Coronary artery (tissue), 2 donors: ENCODE measurements at regions not wholly inside any gene's neighbourhood (a gene's known extent, or its start where the extent isn't known, plus 50 kb on each side); places are given as distances from the start of the nearest gene placed in this dataset.
A peak's percentile ranks its signal among the peaks of the same experiment; 100 is the strongest.

ENCODE experiments used
- DNase-seq: peaks from one replicate; pipeline ENCODE4 v3.0.0-alpha.2; 2017; ENCODE audit warnings: low spot score
- H3K27ac ChIP-seq, 2 donors: fragments of 200-600 bp; sonication (generic); one replicate each; pipeline ENCODE4 v1.5.1; 2016 to 2019
- H3K4me3 ChIP-seq: fragments of 200-600 bp; sonication (generic); 2 replicates; pipeline ENCODE4 v1.5.1; 2016; ENCODE audit warnings: mild to moderate bottlenecking, moderate library complexity
- TF ChIP-seq, protein P1 (sequence below): fragments of 200-600 bp; sonication (generic); IDR thresholded peaks from one replicate; pipeline ENCODE4 v1.5.1; 2019; ENCODE audit warnings: antibody characterized with exemption

DNA sequence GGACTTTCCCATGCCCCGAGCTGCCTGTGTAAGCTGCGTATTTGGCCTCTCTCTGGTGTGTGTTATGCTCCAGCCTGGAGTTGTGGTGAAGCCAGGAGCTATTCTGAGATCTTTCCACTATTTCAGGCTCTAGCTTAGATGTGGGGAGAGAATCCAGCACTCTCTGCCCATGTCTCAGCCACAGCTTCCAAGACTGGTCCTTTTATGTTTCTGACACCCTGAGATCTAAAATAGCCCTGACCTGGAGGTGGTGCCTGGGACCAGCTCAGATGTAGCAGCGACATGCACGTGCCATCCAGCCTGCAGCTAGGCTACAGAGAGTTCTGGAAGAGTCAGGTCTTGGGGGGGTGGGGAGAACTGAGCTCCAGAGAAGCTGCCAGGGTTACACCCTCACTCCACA, 76.5 kb downstream of the TENT5C start:
- H3K27ac ChIP-seq: peak overlapping the region; percentile 80 to 83
- TF ChIP-seq, protein P1, sequence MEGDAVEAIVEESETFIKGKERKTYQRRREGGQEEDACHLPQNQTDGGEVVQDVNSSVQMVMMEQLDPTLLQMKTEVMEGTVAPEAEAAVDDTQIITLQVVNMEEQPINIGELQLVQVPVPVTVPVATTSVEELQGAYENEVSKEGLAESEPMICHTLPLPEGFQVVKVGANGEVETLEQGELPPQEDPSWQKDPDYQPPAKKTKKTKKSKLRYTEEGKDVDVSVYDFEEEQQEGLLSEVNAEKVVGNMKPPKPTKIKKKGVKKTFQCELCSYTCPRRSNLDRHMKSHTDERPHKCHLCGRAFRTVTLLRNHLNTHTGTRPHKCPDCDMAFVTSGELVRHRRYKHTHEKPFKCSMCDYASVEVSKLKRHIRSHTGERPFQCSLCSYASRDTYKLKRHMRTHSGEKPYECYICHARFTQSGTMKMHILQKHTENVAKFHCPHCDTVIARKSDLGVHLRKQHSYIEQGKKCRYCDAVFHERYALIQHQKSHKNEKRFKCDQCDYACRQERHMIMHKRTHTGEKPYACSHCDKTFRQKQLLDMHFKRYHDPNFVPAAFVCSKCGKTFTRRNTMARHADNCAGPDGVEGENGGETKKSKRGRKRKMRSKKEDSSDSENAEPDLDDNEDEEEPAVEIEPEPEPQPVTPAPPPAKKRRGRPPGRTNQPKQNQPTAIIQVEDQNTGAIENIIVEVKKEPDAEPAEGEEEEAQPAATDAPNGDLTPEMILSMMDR: no peak
- no peak for DNase-seq
- H3K4me3 ChIP-seq: peak overlapping the region; percentile 63

DNA sequence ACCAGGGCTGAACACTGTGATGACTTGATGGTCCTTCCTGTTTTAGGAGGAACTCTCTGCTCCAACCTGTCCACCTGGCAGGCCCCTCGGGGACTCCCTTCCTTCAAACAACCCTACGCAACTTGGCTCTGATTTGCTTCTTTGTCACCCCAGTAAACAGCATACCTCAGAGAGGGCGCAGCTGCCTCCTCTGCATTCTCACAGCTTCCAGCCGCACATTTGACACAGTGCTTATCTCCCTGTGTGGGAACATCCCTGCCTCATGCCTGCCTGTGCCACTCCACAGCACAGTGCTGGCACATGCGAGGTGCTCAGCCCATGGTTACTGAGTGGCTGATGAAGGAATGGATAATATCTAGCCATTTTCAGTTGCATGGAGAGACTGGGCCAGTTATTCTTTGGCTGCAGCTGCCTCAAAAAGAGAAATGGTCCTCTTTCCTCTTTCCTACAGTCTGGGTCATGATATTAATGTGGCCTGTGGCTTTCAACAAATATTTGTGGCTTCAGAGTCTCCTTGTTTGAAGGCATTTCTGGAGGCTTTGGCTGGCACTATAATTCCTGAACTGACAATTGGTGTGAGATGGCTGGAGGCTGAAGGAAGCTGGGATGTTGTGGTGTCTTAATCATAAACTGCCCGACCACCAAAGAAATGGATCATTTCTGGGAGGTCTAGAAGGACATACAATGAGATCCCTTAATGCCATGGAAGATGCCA, 77.9 kb downstream of the TENT5C start:
- TF ChIP-seq, protein P1: no peak
- DNase-seq: no peak
- no peak overlapping the region for H3K27ac ChIP-seq
- no peak overlapping the region for H3K4me3 ChIP-seq

DNA sequence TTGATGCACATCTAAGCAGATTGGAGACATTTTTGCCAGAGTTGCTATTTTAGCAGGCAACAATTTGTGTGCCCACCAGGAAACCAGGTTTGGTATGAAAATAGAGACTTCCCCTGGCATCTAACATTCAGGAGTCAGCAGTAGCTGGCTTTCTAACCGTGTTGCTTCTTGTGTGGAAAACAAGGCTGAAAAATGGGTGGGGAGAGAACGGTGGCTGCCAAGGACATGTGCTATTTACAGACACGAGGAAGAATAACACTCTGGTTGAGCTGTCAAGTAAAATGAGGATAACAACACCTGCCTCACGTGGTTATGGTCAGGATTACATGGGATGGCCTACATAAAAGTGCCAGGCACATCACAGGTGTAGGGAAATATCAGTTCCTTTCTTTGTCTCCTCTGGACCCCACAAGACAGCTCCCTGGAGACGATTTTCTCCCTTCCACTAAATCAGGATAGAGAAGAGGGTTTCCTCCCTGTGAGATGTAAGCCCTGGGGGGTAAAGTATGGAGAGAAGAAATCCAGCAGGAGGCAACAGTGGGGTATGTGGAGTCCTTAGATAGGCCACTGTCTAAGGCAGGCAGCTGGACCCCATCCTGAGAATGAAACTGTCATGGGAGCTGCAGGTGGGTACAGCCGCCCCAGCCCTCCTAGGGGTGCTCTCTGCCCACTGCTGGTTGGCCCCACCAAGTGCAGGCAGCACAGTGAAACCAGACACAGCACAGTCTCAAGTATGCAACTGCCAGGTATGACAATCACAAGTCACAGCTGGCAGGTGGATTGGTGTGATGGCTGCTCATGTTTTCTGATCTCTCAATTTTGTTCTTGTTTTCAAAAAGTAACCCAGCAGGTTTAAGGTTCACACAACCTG, 80.3 kb downstream of the TENT5C start:
- TF ChIP-seq, protein P1: no peak

DNA sequence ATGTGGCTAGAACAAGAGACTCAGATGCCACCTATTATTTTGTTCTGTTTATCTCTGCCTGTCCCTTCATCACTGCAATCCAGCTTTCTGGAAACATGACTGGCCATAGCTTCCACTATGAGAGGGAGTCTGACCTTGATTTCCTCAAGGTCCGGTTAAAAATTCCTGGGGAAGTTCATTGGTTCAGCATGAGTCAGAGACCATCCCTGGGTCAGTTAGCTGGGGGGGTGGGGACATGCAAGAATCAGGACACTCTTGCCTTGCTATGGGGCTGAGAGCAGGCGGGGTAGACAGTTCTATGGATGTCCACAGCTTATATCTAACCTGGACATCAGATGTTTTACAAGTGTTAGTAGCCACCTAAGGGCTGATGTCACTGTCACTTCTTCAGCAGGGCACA, 81.1 kb downstream of the TENT5C start:
- DNase-seq: no peak

More for the DNA sequence above, 80.3 kb downstream of the TENT5C start:
- no peak overlapping the region for H3K4me3 ChIP-seq
- peak overlapping the region in 1 of 2 donors; percentile 0 for H3K27ac ChIP-seq
- DNase-seq: no peak

DNA sequence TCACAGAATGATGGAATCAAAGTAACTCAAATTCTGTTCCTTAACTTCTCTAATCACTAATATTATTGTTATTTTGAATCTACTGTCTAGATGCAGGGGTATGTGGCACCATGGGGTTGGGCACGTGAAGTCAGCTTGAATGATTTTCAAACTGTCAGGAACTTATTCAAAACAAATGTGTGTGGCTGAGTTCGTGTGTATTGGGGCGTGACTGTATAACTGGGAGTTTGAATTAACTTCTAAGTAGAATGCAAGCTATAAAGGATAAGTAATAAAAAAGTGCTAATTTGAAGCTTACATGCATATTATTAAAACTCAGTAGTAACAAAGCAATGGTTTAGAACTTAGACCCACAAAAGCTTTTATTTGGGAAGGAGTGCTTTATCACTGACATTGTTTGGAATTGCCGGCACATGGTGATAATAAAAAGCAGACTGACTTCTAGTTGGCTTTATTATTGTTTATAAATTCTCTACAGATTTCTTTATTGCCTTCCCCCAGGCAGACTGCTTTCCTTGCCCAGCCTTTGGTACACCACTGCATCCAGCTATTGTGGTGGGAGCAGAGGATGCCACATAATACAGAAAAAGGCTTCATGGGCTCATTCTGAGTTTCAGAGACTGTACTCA, 84.3 kb downstream of the TENT5C start:
- DNase-seq: no peak
- TF ChIP-seq, protein P1: no peak
- no peak overlapping the region for H3K27ac ChIP-seq
- no peak overlapping the region for H3K4me3 ChIP-seq

More for the DNA sequence above, 81.1 kb downstream of the TENT5C start:
- no peak overlapping the region for H3K27ac ChIP-seq
- H3K4me3 ChIP-seq: no peak overlapping the region
- TF ChIP-seq, protein P1: no peak

DNA sequence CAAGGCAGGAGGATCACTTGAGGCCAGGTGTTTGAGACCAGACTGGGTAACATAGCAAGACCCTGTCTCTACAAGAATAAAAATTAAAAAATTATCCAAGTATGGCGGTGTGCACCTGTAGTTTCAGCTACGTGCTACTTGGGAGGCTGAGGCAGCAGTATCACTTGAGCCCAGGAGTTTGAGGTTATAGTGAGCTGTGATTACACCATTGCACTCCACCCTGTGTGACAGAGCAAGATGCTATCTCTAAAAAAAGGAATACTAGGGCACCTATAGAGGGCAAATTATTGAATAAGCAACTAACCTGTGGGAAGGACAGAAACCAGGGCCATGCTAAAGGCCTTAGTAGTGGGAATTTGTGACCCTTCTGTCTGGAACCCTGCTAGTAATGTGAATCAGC, 86.1 kb downstream of the TENT5C start:
- Histone ChIP-seq H3K27ac (no peak overlapping the region), H3K4me3 (no peak overlapping the region)
- DNase-seq: no peak
- TF ChIP-seq, protein P1: no peak
